HUES48 (cell line): ENCODE measurements at regions not wholly inside any gene's neighbourhood (a gene's known extent, or its start where the extent isn't known, plus 50 kb on each side); places are given as distances from the start of the nearest gene placed in this dataset.

Experiments used
- H3K27ac ChIP-seq: one replicate; pipeline ENCODE4 v1.7.0; 2013; ENCODE audit warnings: low read depth, low read length, inconsistent platforms
- H3K27me3 ChIP-seq: 2 replicates; pipeline ENCODE4 v1.6.1; 2013; ENCODE audit warnings: mild to moderate bottlenecking, low read length; ENCODE audit not compliant: control insufficient read depth, insufficient read depth
- H3K36me3 ChIP-seq: 2 replicates; pipeline ENCODE4 v1.6.1; 2013; ENCODE audit warnings: low read length; ENCODE audit not compliant: control insufficient read depth, insufficient read depth
- H3K4me1 ChIP-seq: 2 replicates; pipeline ENCODE4 v1.6.1; 2013; ENCODE audit warnings: mild to moderate bottlenecking, low read length; ENCODE audit not compliant: control insufficient read depth, insufficient read depth
- H3K4me3 ChIP-seq: 2 replicates; pipeline ENCODE4 v1.5.1; 2013; ENCODE audit warnings: mild to moderate bottlenecking, low read depth, low read length
- H3K9ac ChIP-seq: 2 replicates; pipeline ENCODE4 v1.6.1; 2013; ENCODE audit warnings: mild to moderate bottlenecking, low read depth, low read length, moderate library complexity
- H3K9me3 ChIP-seq: 2 replicates; pipeline ENCODE4 v1.6.1; 2013; ENCODE audit warnings: low read length; ENCODE audit not compliant: control insufficient read depth, insufficient read depth

DNA sequence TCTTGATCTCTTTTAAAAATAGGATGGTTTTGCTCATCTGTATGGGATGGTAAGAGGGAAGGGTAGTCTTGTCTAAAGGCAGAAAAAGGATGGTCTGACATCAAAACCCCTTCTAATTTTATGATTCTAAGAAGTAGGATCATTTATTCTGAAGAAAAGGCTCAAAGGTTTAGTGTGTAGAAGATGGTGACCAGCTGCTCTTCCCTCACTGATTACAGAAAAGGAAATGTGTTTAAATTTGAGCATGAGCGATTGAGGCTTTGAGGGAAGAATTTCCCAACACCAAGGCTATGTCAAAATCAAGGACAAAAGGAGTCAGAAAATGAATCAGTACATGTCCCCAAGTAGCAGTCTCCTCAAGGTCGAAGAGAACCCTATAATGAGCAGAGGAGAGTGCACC, 909.8 kb downstream of the EFNB2 start:
- H3K4me1 ChIP-seq = peaks cover 13% of the 10 kb centered on the region; the same call in 1 of the 2 replicates
- H3K27me3 ChIP-seq = no peaks in the 10 kb centered on the region
- H3K36me3 ChIP-seq = no peaks in the 10 kb centered on the region
- H3K9me3 ChIP-seq = no peaks in the 10 kb centered on the region
- no peak overlapping the region for H3K9ac ChIP-seq
- no peak overlapping the region for H3K27ac ChIP-seq
- no peak overlapping the region for H3K4me3 ChIP-seq

DNA sequence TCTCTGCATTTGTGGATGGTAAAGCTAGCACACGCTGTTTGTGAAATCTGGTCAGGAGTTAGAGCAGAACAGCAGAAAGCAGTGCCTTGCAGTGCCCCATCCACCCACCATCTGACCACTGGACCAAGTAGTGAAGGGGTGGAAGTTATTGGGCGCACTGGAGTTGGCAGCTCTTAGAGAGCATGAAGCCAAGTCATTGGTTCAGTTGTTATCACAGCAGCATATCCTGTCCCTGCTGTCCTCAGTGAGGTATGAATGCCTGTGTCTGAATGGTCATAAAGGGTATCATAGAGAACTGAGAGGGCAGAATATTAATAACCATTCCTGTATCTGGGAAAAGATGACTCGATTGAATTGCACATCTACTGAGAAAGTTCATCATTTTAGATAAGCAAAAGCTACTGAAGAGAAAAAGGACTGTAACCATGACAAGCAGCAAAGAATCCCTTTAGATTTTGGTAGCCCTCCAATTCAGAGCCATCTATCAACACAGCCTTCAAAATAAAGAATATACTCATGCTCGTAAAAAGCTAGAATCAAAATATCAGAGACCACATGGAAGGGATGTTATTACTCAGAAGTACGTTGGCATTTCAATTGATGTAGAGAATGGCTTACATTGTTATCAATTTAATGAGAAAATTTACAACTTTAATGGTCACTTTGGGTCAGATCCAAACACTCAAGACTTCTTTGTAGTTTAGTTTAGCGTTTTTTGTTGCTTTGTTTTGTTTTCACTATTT, 919.0 kb downstream of the EFNB2 start:
- Histone ChIP-seq H3K36me3 (no peaks in the 10 kb centered on the region), H3K9me3 (no peaks in the 10 kb centered on the region), H3K9ac (no peak overlapping the region), H3K27me3 (no peaks in the 10 kb centered on the region), H3K4me1 (peaks cover 10% of the 10 kb centered on the region), H3K4me3 (no peak overlapping the region), H3K27ac (no peak overlapping the region)

DNA sequence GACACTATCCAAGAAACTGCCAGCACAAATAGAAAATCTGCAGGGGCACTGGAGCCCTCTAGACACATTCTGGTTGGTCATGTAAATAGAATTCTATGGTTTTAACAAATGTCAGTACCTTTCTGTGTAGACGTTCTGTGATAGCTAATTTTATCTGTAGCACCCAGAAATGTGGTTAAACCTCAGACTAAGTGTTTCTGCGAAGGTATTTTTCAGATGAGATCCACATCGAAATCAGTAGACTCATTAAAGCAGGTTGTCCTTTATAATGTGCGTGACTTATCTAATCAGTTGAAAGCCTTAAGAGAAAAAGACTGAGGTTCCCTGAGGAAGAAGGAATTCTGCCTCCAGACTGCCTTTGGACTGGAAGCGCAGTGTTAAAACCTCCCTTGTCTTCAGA, 922.9 kb downstream of the EFNB2 start:
- H3K4me3 ChIP-seq = no peak overlapping the region
- no peak overlapping the region for H3K9ac ChIP-seq
- H3K27ac ChIP-seq = no peak overlapping the region
- no peaks in the 10 kb centered on the region for H3K27me3 ChIP-seq
- H3K9me3 ChIP-seq = no peaks in the 10 kb centered on the region
- H3K4me1 ChIP-seq = peaks cover 25% of the 10 kb centered on the region
- no peaks in the 10 kb centered on the region for H3K36me3 ChIP-seq

DNA sequence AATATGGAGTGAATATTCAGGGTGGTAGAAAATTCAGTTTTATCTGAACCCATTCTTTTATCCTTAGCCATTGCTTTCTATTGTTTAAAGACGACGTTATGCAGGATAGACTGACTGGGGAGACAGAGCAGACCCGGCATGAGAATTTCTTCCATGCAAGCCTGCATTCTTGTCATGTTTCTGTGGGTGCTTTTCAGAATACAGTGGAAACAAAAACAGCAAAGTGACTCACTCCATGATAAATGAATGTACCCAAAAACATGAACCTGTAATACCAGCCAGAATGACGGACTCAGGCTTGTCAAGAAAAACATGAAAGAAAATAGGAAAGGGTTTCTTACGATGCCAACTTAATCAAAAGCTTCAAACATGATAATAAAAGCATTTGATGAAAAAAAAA, 924.0 kb downstream of the EFNB2 start:
- Histone ChIP-seq H3K27ac (no peak overlapping the region), H3K27me3 (no peaks in the 10 kb centered on the region), H3K4me3 (no peak overlapping the region), H3K9me3 (no peaks in the 10 kb centered on the region), H3K9ac (no peak overlapping the region), H3K4me1 (peaks cover 25% of the 10 kb centered on the region), H3K36me3 (no peaks in the 10 kb centered on the region)

DNA sequence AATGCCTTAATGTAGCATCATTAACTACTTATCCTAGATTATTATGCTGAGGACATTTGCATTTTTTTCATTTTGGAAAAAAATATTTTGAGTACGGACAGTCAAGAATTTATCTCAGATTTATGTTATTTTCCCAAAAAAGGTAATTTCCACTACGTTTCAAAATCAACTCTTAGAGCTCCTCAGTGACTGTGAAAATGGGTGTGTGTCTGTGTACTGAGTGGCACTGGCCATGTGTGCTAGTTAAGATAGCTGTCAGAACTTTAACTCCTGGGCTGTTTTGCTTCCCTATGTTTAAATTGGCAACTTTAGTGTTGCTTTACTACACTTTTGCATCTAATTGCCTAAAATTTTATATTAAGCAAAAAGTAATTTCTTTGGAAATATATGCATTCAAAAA, 927.4 kb downstream of the EFNB2 start:
- Histone ChIP-seq H3K9ac (no peak overlapping the region), H3K36me3 (no peaks in the 10 kb centered on the region), H3K27me3 (no peaks in the 10 kb centered on the region), H3K9me3 (no peaks in the 10 kb centered on the region), H3K4me1 (peaks cover 25% of the 10 kb centered on the region), H3K27ac (no peak overlapping the region), H3K4me3 (no peak overlapping the region)

DNA sequence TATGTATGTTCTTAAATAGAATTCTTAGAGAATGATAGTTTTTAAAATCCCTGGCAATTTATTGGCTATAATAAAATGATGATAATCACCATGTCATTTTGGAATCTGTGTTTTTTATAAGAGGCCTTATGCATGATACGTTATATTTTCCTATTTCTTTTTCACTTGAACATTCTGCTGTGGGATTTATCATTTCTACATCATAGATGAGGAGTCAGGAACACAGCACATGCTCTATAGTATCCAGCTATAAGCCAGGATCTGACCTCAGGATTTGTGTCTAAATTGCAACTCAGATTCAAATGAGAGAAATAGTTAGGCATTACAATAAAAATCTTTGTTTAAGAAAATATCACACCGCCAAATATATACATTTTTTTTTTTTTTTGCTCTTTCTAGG, 928.0 kb downstream of the EFNB2 start:
- Histone ChIP-seq H3K9me3 (no peaks in the 10 kb centered on the region), H3K27me3 (no peaks in the 10 kb centered on the region), H3K4me1 (peaks cover 24% of the 10 kb centered on the region)

DNA sequence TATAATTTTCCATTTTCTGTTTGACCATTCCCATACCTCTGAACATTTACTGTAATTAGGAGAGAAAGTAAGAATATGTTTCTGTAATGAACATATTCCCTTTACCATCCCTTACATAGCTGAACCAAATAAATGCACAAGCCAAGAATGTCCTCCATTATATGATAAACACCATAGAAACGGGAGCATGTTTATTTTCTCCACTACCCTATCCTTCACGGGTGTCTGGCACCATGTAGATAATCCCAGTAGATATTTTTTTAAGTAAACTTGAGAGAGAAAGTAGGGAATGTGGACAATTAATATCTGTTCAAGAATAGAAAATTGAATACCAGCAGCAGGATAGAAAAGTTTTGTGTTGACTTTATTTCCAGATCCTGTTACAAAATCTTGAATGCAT, 928.4 kb downstream of the EFNB2 start:
- no peak overlapping the region for H3K4me3 ChIP-seq
- no peaks in the 10 kb centered on the region for H3K36me3 ChIP-seq
- H3K9me3 ChIP-seq = no peaks in the 10 kb centered on the region
- H3K9ac ChIP-seq = no peak overlapping the region
- H3K27me3 ChIP-seq = no peaks in the 10 kb centered on the region
- no peak overlapping the region for H3K27ac ChIP-seq
- peaks cover 20% of the 10 kb centered on the region for H3K4me1 ChIP-seq

More for the DNA sequence above, 928.0 kb downstream of the EFNB2 start:
- Histone ChIP-seq H3K36me3 (no peaks in the 10 kb centered on the region), H3K9ac (no peak overlapping the region), H3K27ac (no peak overlapping the region), H3K4me3 (no peak overlapping the region)

DNA sequence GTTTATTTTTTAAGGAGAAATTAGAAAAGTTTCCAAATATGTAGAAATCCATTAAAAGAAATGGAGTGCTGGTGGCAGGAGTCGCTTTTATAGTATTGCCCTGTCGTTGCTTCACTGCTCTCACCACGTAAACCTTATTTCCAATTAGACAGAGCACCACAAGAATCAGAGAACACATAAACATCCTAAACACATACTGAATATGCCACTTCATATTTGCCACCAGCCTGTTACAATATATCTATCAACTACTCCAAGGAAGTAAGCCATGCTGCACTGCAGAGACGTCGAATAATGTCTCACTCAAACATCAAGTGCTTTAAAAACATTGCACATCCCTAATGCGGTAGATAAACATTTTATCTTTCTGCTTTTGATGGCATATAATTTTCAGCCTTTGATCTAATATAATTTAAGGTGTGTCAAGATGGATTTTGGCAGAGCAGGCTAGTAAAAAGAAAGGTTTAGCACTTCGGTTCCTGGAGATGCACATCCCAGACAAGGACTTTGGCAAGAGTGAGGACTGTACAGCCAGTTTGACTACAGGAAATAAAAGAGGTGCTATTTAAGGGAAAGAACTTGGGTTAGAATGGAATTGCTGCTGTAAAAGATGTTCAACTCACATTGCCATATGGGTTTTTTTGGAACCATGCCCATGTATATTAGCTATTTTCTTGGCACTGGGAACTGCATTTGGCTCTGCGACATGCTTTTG, 932.3 kb downstream of the EFNB2 start:
- no peak overlapping the region for H3K4me3 ChIP-seq
- H3K27ac ChIP-seq = no peak overlapping the region
- H3K27me3 ChIP-seq = no peaks in the 10 kb centered on the region
- H3K9me3 ChIP-seq = no peaks in the 10 kb centered on the region
- H3K4me1 ChIP-seq = no peaks in the 10 kb centered on the region
- no peak overlapping the region for H3K9ac ChIP-seq
- no peaks in the 10 kb centered on the region for H3K36me3 ChIP-seq

DNA sequence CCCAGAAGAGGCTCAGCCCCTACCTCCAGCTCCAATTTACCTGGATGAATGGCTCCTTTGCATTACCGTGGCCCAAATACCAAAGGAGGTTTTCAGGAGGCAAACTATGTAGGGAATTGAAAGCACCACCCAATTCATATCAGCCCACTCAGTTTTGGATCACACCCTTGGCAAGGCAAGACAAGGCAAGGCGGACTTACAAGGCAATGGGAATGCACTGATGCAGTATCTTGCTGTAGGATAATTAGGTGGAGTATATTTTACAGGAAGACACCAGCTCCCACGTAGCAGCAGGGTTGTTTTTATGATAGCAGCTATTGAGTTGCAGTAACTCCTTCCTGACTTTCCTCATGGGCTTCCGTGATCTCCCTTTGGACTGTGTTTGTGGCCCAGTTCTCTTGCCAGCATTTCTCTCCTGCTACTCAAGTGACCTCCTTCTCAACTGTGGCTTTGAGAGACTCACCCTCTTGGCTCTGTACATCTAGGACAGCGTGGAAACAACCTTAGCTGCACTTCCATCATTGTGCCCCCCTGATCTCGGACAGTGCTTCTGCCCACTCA, 935.9 kb downstream of the EFNB2 start:
- no peaks in the 10 kb centered on the region for H3K27me3 ChIP-seq
- no peak overlapping the region for H3K27ac ChIP-seq
- no peaks in the 10 kb centered on the region for H3K36me3 ChIP-seq
- H3K9me3 ChIP-seq = no peaks in the 10 kb centered on the region
- no peak overlapping the region for H3K9ac ChIP-seq
- no peak overlapping the region for H3K4me3 ChIP-seq
- H3K4me1 ChIP-seq = no peaks in the 10 kb centered on the region

DNA sequence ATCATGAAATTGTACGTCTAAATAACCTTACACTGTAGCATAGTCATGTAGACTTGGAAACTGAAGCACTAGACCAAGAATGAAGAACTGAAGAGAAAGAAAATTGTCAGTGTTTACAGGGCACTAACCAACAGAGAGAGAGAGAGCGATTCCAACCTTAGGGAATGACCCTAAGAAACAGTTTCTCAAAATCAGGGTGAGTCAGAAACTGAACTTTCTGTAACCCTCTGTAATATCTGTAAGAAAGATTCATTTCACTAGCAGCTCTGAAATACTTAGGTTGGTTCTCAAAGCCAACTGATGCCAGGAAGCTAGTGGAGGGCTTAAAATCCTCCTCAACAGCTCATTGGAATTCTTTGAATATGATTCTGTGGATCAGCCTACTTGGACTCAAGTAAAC, 936.9 kb downstream of the EFNB2 start:
- Histone ChIP-seq H3K36me3 (no peaks in the 10 kb centered on the region), H3K9ac (no peak overlapping the region), H3K27ac (no peak overlapping the region), H3K4me3 (no peak overlapping the region), H3K27me3 (no peaks in the 10 kb centered on the region), H3K9me3 (no peaks in the 10 kb centered on the region), H3K4me1 (no peaks in the 10 kb centered on the region)

DNA sequence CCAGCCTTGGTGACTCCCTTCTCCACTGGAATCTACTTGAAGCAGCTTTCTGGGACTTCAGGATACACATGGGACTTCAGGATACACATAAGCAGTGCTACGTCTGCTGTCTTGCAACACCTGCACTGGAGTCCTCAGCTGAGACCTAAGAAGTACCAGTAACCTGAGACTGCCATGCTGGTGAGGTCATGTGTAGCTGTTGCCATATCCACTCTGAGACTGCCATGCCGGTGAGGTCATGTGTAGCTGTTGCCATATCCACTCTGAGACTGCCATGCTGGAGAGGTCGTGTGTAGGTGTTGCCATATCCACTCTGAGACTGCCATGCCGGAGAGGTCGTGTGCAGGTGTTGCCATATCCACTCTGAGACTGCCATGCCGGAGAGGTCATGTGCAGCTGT, 937.9 kb downstream of the EFNB2 start:
- no peaks in the 10 kb centered on the region for H3K36me3 ChIP-seq
- H3K4me3 ChIP-seq = no peak overlapping the region

More for the DNA sequence above, 937.9 kb downstream of the EFNB2 start:
- Histone ChIP-seq H3K4me1 (no peaks in the 10 kb centered on the region), H3K9me3 (no peaks in the 10 kb centered on the region), H3K27me3 (no peaks in the 10 kb centered on the region), H3K9ac (no peak overlapping the region), H3K27ac (no peak overlapping the region)
